ENCODE measurements at regions not wholly inside any gene's neighbourhood (a gene's known extent, or its start where the extent isn't known, plus 50 kb on each side); places are given as distances from the start of the nearest gene placed in this dataset.

- no peak for ATAC-seq
- DNase-seq (ENCODE audit: low spot score): no peak
- intact Hi-C loops (cut with DNase I): no loop called here
Measured at GRCh38 chr3:68089572-68090011, 435.2 kb upstream of the SUCLG2 start.

DNA sequence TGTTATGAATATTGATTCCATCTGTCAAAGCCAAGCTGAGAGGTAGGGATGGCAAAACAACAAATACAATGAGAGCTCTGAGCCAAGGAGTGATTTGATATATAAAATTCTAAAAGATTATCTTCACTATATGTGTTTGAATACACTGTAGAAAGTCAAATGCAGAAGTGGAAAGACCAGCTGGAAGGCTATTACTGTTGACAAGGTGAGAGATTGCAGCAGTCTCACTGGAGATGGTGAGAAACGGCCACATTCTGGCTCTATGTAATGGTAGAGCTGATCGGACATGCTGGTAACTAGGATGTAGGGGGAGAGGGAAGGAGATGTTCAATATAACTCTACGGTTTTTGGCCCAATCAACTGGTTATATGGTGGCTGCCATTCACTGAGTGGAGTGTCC is 434.2 kb upstream of the SUCLG2 start:
- intact Hi-C loops (cut with DNase I): no loop called here
- ATAC-seq: no peak
- DNase-seq (ENCODE audit: low spot score): no peak

GRCh38 chr3:68088216-68088615 is 433.8 kb upstream of the SUCLG2 start:
- ATAC-seq: no peak
- intact Hi-C loops (cut with DNase I): no loop called here
- DNase-seq (ENCODE audit: low spot score): no peak

- DNase-seq (ENCODE audit: low spot score) (no peak), ATAC-seq (no peak)
- intact Hi-C loops (cut with DNase I): no loop called here
Measured at GRCh38 chr3:68072062-68072461, 417.6 kb upstream of the SUCLG2 start.

GRCh38 chr3:68070186-68070585 is 415.8 kb upstream of the SUCLG2 start:
- intact Hi-C loops (cut with DNase I): no loop called here
- DNase-seq (ENCODE audit: low spot score) (no peak), ATAC-seq (no peak)

DNA sequence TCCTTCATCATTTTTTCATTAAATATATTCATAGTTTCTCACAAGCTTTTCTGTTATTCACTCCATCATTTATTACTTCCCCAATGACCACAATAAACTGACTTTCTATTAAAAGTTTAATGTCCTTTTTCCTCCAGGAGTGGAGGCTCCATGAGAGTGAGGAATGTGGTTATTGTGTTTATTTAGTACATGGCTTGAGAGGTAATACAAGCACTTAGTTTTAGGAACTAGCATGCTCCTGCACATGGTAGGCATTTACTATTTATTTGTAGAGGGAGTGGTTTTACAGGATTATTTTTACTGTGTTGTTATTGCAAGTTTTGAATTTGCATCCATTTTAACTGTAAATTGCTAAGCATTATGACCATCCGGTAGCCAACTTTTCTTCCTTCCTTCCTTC is 412.9 kb upstream of the SUCLG2 start:
- no peak for ATAC-seq
- intact Hi-C loops (cut with DNase I): no loop called here

GRCh38 chr3:68062926-68063325 is 408.5 kb upstream of the SUCLG2 start:
- DNase-seq (ENCODE audit: low spot score) (no peak), ATAC-seq (no peak)
- intact Hi-C loops (cut with DNase I): no loop called here

More for the DNA sequence above, 412.9 kb upstream of the SUCLG2 start:
- no peak for DNase-seq (ENCODE audit: low spot score)

DNA sequence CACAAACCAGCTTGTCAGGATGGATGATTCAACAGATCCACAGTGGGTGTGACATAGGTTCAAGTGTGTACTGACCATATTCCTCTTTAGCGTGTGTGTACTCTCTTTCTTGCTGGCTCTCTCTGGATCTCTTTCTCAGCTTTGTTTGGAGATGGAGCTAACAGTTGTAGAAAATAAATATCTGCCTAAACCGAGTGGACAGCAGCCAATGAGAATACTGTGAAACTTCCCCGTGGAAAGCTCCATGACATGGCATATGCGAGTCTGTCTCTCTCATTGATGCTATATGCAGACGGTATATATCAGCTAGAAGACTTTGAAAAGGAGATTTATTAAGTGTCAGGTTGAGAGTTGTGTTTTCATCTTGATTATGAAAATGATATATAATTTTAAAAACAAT is 406.5 kb upstream of the SUCLG2 start:
- intact Hi-C loops (cut with DNase I): no loop called here
- ATAC-seq (no peak), DNase-seq (ENCODE audit: low spot score) (no peak)

DNA sequence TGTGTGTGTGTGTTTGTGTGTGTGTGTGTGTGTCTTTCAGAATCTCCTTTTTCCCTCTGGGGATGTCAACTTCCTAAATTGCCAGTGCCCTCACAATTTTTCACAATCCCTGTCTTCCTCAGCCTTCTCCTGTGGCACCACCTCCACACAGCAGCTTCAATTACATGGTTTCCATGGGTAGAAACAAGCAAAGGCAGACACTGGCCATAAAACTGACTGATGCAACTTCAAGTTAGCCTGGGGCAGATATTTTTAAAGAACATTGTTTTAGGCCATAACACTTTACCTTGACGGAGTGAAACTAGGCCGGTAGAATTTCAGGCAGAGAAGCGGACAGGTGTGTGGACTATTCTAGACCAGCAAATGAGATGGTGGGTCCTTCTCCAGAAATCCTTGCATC is 405.8 kb upstream of the SUCLG2 start:
- DNase-seq (ENCODE audit: low spot score) (no peak), ATAC-seq (no peak)
- intact Hi-C loops (cut with DNase I): no loop called here

GRCh38 chr3:68059628-68060152 is 405.3 kb upstream of the SUCLG2 start:
- intact Hi-C loops (cut with DNase I): no loop called here
- no peak for ATAC-seq
- DNase-seq (ENCODE audit: low spot score): no peak

DNA sequence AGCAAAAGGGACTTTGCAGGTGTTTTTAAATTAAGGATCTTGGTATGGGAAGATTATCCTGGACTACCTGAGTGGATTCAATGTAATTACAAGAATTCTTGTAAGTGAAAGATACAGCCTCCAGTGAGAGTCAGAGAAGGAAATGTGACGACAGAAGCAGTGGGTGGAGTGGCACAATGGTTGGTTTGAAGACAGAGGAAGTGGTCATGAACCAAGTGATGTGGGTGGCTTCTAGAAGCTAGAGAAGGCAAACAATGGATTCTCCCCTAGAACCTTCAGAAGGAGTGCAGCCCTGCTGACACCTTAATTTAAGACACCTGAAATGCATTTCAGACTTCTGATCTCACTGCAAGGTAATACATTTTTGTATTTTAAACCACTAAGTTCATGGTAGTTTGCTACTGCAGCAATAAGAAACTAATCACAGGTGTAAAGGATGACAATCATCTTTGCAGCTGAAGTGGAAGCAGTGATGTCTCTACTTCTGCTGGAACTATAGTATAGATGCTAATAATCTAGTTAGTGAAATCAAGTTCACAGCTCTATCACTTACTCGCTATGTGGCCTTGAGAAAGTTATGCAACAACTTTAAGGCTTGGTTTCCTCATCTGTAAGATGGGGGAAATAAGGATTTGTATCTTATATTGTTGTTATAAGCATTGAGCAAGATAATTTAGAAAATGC is 403.4 kb upstream of the SUCLG2 start:
- ATAC-seq: no peak

DNA sequence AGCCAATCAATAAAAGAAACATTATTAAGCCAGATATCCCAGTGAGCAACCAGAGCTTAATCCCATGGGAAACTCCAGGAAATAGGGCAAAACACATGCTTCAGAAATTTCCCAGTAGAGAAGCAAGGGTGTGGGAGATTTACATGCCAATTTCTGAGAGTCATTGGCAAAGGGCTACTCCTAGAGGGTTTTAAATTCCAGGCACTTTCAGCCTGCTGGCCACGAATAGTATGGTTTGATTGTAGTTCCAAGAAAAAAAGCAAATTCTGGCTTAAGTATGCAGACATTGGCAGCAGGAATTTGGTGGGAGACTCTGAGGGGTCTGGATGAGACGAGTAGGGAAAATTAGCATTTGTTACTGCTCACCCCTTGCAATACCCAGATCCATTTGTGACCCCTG is 402.1 kb upstream of the SUCLG2 start:
- ATAC-seq (no peak), DNase-seq (ENCODE audit: low spot score) (no peak)
- intact Hi-C loops (cut with DNase I): no loop called here

More for the DNA sequence above, 403.4 kb upstream of the SUCLG2 start:
- intact Hi-C loops (cut with DNase I): no loop called here
- no peak for DNase-seq (ENCODE audit: low spot score)

DNA sequence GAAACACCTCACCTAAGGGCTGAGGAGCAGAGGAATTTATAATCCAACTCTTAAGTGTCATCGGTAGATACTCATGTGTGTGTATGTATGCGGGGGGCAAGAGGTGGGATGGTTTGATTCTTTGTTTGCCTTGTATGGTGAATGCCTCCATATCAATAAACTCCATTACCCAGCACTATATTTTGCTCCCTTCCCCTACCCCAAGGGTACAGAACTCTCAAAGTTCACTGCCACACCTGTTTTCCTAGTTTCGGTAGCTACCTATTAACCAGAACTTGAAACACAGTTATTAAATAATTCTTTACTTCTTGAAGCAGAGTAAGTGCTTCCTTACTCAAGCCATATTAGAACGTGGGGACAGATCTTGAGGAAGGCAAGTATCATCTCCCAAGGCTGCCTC is 400.8 kb upstream of the SUCLG2 start:
- DNase-seq (ENCODE audit: low spot score) (no peak), ATAC-seq (no peak)
- intact Hi-C loops (cut with DNase I): no loop called here

DNA sequence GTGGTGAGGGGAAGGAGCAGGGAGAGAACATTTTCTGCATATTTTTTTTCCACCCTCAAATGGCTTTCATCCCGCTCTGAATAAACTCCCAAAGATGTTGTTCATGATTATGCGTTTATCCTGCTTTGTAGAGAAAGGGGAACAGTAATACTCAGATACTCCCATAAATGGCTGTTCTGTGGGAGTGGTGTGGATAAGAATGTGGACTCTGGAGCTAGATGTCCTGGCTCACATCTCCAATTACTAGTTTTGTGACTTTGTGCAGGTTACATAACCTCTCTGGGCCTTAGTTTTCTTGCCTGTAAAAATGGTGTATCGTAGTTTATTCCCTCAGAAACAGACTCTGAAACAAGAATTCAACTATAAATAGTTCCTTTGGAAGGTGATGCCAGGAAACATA is 395.4 kb upstream of the SUCLG2 start:
- intact Hi-C loops (cut with DNase I): no loop called here

GRCh38 chr3:68045976-68046375 is 391.6 kb upstream of the SUCLG2 start:
- intact Hi-C loops (cut with DNase I): no loop called here
- DNase-seq (ENCODE audit: low spot score) (no peak), ATAC-seq (no peak)

More for the DNA sequence above, 395.4 kb upstream of the SUCLG2 start:
- no peak for ATAC-seq
- no peak for DNase-seq (ENCODE audit: low spot score)

DNA sequence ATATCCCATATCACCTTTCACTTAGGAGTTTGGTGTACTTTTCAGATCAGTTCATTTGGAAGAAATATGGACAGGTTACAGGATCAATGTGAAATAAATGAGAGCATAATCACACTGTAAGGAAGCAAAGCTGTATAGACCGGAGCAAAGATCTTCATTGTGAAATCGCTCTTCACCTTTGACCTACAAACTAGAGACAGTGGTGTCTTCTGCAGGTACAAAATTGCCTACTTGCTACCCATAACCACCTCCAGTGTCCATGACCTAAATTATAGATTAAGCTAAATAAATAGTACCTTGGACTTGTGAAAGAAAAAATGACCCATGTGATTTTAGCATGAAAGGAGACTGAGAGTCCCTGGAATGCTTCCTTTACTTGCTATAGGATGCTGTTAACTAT is 379.5 kb upstream of the SUCLG2 start:
- intact Hi-C loops (cut with DNase I): loop anchor here (5.0 kb wide), 1 partner anchor 1428 kb away; no protein-coding TSS in a partner anchor
- ATAC-seq: no peak
- no peak for DNase-seq (ENCODE audit: low spot score)

DNA sequence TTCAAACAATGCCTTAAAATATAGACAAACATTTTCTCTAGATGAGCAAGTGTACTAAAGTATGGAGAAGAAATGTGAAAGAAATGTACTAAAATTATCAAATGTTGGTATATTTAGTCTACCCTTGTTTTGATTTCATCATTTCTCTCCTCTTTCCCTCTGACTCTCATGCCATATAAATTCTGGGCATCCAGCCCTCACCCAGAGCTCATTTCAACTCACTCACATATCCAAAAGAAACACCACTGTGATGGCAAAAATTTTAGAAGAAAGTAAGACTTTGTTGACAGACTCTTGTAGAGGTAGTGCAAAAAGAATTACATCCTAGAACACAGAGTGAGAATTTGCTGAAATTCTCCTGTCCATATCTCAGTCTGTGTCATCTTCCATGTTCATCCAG is 377.8 kb upstream of the SUCLG2 start:
- intact Hi-C loops (cut with DNase I): loop anchor here (5.0 kb wide), 1 partner anchor 1430 kb away; no protein-coding TSS in a partner anchor
- DNase-seq (ENCODE audit: low spot score) (no peak), ATAC-seq (no peak)

GRCh38 chr3:68025189-68025588 is 370.8 kb upstream of the SUCLG2 start:
- DNase-seq (ENCODE audit: low spot score) (no peak), ATAC-seq (no peak)
- intact Hi-C loops (cut with DNase I): no loop called here

DNA sequence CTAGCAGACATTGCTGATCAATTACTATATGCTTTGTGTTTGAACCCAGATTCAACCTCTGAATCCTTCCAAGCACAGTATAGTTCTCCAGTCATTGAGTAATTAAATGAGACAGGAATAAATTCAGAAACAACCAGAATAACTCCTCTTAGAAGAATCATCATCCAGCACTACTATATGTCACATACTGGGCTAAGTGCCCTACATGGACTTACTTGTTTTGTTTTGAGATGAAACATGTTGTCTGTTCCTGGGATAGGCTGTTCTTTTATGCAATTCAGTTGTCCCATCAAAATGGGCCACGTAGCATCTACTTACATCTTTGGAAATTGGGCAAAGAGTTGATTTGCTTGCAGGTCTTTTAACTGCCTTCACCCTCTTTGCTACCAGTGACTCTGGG is 365.5 kb upstream of the SUCLG2 start:
- ATAC-seq (no peak), DNase-seq (ENCODE audit: low spot score) (no peak)
- intact Hi-C loops (cut with DNase I): no loop called here

DNA sequence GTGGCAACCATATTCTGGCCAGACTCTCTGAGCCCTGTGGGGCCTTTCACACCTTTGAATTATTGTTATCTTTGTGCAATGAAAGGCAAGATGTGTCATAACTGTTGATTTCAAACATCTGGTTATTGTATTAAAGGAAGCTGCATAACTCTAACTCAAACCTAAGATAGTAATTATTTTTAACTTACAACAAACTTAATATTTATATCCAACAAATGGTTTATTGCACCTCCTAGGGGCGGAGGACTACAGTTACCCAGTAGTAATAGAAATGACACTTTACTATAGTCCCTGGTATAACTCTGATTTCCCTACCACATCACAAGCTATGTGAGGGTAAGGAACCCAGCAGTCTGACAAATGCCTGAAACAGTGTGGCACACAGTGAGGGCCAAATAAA is 363.9 kb upstream of the SUCLG2 start:
- intact Hi-C loops (cut with DNase I): no loop called here
- no peak for ATAC-seq

GRCh38 chr3:68017069-68017468 is 362.7 kb upstream of the SUCLG2 start:
- DNase-seq (ENCODE audit: low spot score) (no peak), ATAC-seq (no peak)
- intact Hi-C loops (cut with DNase I): no loop called here

More for the DNA sequence above, 363.9 kb upstream of the SUCLG2 start:
- DNase-seq (ENCODE audit: low spot score): no peak

All from sciatic nerve (tissue), 2 donors.